Right lung (tissue), 2 donors: ENCODE measurements at regions not wholly inside any gene's neighbourhood (a gene's known extent, or its start where the extent isn't known, plus 50 kb on each side); places are given as distances from the start of the nearest gene placed in this dataset.

Source experiments
- DNase-seq, 2 donors: peaks; one replicate each; pipeline ENCODE4 v3.0.0-alpha.2; 2013

GRCh38 chr21:38887062-38887686 is 81.4 kb downstream of the ETS2 start:
- no peak for DNase-seq

GRCh38 chr21:38885909-38886308 is 80.2 kb downstream of the ETS2 start:
- no peak for DNase-seq

GRCh38 chr21:38884440-38884839 is 78.7 kb downstream of the ETS2 start:
- no peak for DNase-seq

- no peak for DNase-seq
These were observed 77.4 kb downstream of the ETS2 start for GRCh38 chr21:38883142-38883541.

GRCh38 chr21:38881131-38881530 is 75.4 kb downstream of the ETS2 start:
- DNase-seq, result no peak

- DNase-seq, result no peak
These were observed 74.8 kb downstream of the ETS2 start for GRCh38 chr21:38880577-38880966.

GRCh38 chr21:38879912-38880576 is 74.3 kb downstream of the ETS2 start:
- no peak for DNase-seq

- DNase-seq, result no peak
These were observed 72.8 kb downstream of the ETS2 start for GRCh38 chr21:38878379-38879179.

- no peak for DNase-seq
These were observed 70.2 kb downstream of the ETS2 start for GRCh38 chr21:38875694-38876492.
